HepG2 (cell line): ENCODE measurements at regions not wholly inside any gene's neighbourhood (a gene's known extent, or its start where the extent isn't known, plus 50 kb on each side); places are given as distances from the start of the nearest gene placed in this dataset.

Experiments
- ATAC-seq: fragments of 200-7000 bp; cut with Tn5 transposase; 3 replicates; pipeline ENCODE4 v1.9.1; 2020; ENCODE audit warnings: mild to moderate bottlenecking, moderate library complexity
- BruUV-seq: library from RNA; stranded (reverse); fragments of 400-500 nt; replicated peaks from 2 replicates; lab custom pipeline; 2021; lab: Mats Ljungman, UMichigan
- CTCF ChIA-PET: fragments of 300-600 bp; formaldehyde crosslinking; extraction: SDS; loops from one replicate; lab custom pipeline; 2021; ENCODE audit warnings: low total read pairs, inconsistent platforms, low intra/inter-chr PET ratio; lab: Yijun Ruan, JAX
- POLR2A ChIA-PET: fragments of 350-600 bp; sonication (Branson Sonifier 250); formaldehyde crosslinking; loops from one replicate; lab custom pipeline; 2020; ENCODE audit warnings: antibody characterized with exemption, inconsistent platforms; lab: Yijun Ruan, JAX
- DNase-seq: peaks from one replicate; pipeline ENCODE4 v3.0.0-alpha.2; 2015; ENCODE audit warnings: low spot score
- FAIRE-seq: peaks from 3 replicates; lab custom pipeline; 2011; peaks lifted over from hg19 to GRCh38; lab: Jason Lieb, UNC
- H2AFZ ChIP-seq: one replicate; pipeline ENCODE4 v1.6.1; 2011; ENCODE audit warnings: low read length, inconsistent platforms
- H3K27ac ChIP-seq: fragments of 300-600 bp; 3 replicates; pipeline ENCODE4 v1.8.0; 2011; ENCODE audit warnings: mixed run types, mild to moderate bottlenecking, mixed read lengths, low read length, inconsistent platforms; ENCODE audit not compliant: insufficient read depth; ENCODE audit errors: extremely low read length
- H3K27me3 ChIP-seq, 2 experiments: fragments of 200-600 bp in 1 of 2; 2 replicates in 1 of 2; 3 replicates in 1 of 2; pipeline versions ENCODE4 v1.6.0 to v1.8.0; 2011; ENCODE audit warnings: low read length in 2 of 2, mild to moderate bottlenecking in 2 of 2, moderate library complexity in 2 of 2, inconsistent platforms in 1 of 2; ENCODE audit not compliant: insufficient read depth in 2 of 2, control insufficient read depth in 1 of 2
- H3K36me3 ChIP-seq, 2 experiments: fragments of 200-600 bp in 1 of 2; replicated peaks in 1 of 2; 2 replicates in 1 of 2; 3 replicates in 1 of 2; pipeline versions ENCODE4 v1.5.1 to v1.8.0; 2011; ENCODE audit warnings: low read length in 2 of 2, inconsistent platforms in 1 of 2; ENCODE audit not compliant: insufficient read depth in 2 of 2, control insufficient read depth in 1 of 2
- H3K4me1 ChIP-seq: 2 replicates; pipeline ENCODE4 v1.5.1; 2012; ENCODE audit warnings: low read length, inconsistent platforms; ENCODE audit not compliant: insufficient read depth
- H3K4me2 ChIP-seq: 2 replicates; pipeline ENCODE4 v1.6.0; 2011; ENCODE audit warnings: low read depth, low read length, inconsistent platforms
- H3K4me3 ChIP-seq, 3 experiments: fragments of 200-600 bp in 1 of 3; sonication (generic), shearing (Covaris generic) in 1 of 3; replicated peaks in 1 of 3; 2 replicates each; pipeline ENCODE4 v1.5.1; 2011 to 2016; ENCODE audit warnings: low read length in 3 of 3, inconsistent platforms in 2 of 3, low read depth in 2 of 3, mild to moderate bottlenecking in 2 of 3, control low read depth in 1 of 3, mixed read lengths in 1 of 3; ENCODE audit not compliant: insufficient read depth in 1 of 3
- H3K79me2 ChIP-seq: one replicate; pipeline ENCODE4 v1.6.1; 2011; ENCODE audit warnings: low read length, inconsistent platforms; ENCODE audit not compliant: insufficient read depth
- H3K9ac ChIP-seq: 2 replicates; pipeline ENCODE4 v1.6.0; 2011; ENCODE audit warnings: mild to moderate bottlenecking, low read depth, low read length, inconsistent platforms; ENCODE audit not compliant: insufficient read depth
- H3K9me3 ChIP-seq: 2 replicates; pipeline ENCODE4 v1.5.1; 2012; ENCODE audit warnings: mild to moderate bottlenecking, low read length
- H4K20me1 ChIP-seq: 2 replicates; pipeline ENCODE4 v1.6.0; 2011; ENCODE audit warnings: inconsistent platforms, mild to moderate bottlenecking, low read length, moderate library complexity; ENCODE audit not compliant: insufficient read depth
- AGO2 ChIP-seq: fragments of 200-400 bp; formaldehyde crosslinking; optimal IDR thresholded peaks from 2 replicates; pipeline ENCODE3; 2017; ENCODE audit warnings: mild to moderate bottlenecking, low read depth, low read length, moderate library complexity
- CEBPB ChIP-seq: IDR thresholded peaks from 2 replicates; pipeline ENCODE4 v1.6.1; 2011; ENCODE audit warnings: low read depth, low read length, improper control_type of control experiment, borderline replicate concordance
- CSRNP2 ChIP-seq: sonication (generic); formaldehyde crosslinking; conservative IDR thresholded peaks from 2 replicates; pipeline ENCODE4 v1.8.0; 2022; ENCODE audit warnings: low read depth, missing genetic modification reagents
- EZH2 ChIP-seq: conservative IDR thresholded peaks from 2 replicates; pipeline ENCODE4 v1.6.1; 2012; ENCODE audit warnings: mild to moderate bottlenecking, low read depth, low read length, moderate library complexity
- FUBP1 ChIP-seq: sonication (generic); formaldehyde crosslinking; IDR thresholded peaks from 2 replicates; pipeline ENCODE4 v1.5.1; 2020; ENCODE audit warnings: missing genetic modification reagents, mild to moderate bottlenecking, borderline replicate concordance
- GTF3A ChIP-seq: sonication (generic); formaldehyde crosslinking; conservative IDR thresholded peaks from 2 replicates; pipeline ENCODE4 v1.4.0; 2020; ENCODE audit warnings: mild to moderate bottlenecking, missing genetic modification reagents
- IRX3 ChIP-seq: sonication (generic); formaldehyde crosslinking; IDR thresholded peaks from 2 replicates; pipeline ENCODE4 v1.8.1; 2023; ENCODE audit warnings: mild to moderate bottlenecking, low read depth, missing genetic modification reagents, borderline replicate concordance
- KDM4B ChIP-seq: sonication (generic); formaldehyde crosslinking; IDR thresholded peaks from 2 replicates; pipeline ENCODE4 v1.4.0; 2020; ENCODE audit warnings: missing genetic modification reagents
- MXI1 ChIP-seq: IDR thresholded peaks from 3 replicates; pipeline ENCODE4 v1.6.1; 2012; ENCODE audit warnings: low read depth, low read length, inconsistent platforms, borderline replicate concordance
- RFX1 ChIP-seq: fragments of 450-650 bp; IDR thresholded peaks from 2 replicates; pipeline ENCODE4 v1.6.1; 2017
- RFXAP ChIP-seq: sonication (generic); formaldehyde crosslinking; IDR thresholded peaks from 2 replicates; pipeline ENCODE4 v1.4.0; 2020; ENCODE audit warnings: missing genetic modification reagents, borderline replicate concordance
- RNF2 ChIP-seq: fragments of 450-650 bp; conservative IDR thresholded peaks from 2 replicates; pipeline ENCODE4 v1.6.1; 2016; ENCODE audit warnings: low read depth
- SIX4 ChIP-seq: sonication (generic); formaldehyde crosslinking; IDR thresholded peaks from 2 replicates; pipeline ENCODE4 v1.4.0; 2020; ENCODE audit warnings: missing genetic modification reagents
- TCF12 ChIP-seq, 2 experiments: fragments of 450-650 bp in 1 of 2; sonication (generic) in 1 of 2; formaldehyde crosslinking in 1 of 2; IDR thresholded peaks; 2 replicates each; pipeline versions ENCODE4 v1.6.1 to v1.8.0; 2017 to 2022; ENCODE audit warnings: antibody characterized with exemption in 1 of 2, mild to moderate bottlenecking in 1 of 2, missing genetic modification reagents in 1 of 2, moderate library complexity in 1 of 2
- ZFP1 ChIP-seq: IDR thresholded peaks from 2 replicates; pipeline ENCODE4 v1.6.1; 2016
- ZFP62 ChIP-seq: sonication (generic); formaldehyde crosslinking; IDR thresholded peaks from 2 replicates; pipeline ENCODE4 v1.4.0; 2020; ENCODE audit warnings: missing genetic modification reagents
- ZFY ChIP-seq: sonication (generic); formaldehyde crosslinking; IDR thresholded peaks from 2 replicates; pipeline ENCODE4 v1.4.0; 2020; ENCODE audit warnings: missing genetic modification reagents
- ZNF234 ChIP-seq: sonication (generic); formaldehyde crosslinking; conservative IDR thresholded peaks from 2 replicates; pipeline ENCODE4 v1.5.1; 2020; ENCODE audit warnings: mild to moderate bottlenecking, missing genetic modification reagents
- ZNF274 ChIP-seq: sonication (generic); formaldehyde crosslinking; IDR thresholded peaks from 2 replicates; pipeline ENCODE4 v1.5.1; 2020; ENCODE audit warnings: mild to moderate bottlenecking, missing genetic modification reagents
- ZNF317 ChIP-seq: sonication (generic); formaldehyde crosslinking; IDR thresholded peaks from 2 replicates; pipeline ENCODE4 v1.5.0; 2020; ENCODE audit warnings: mild to moderate bottlenecking, missing genetic modification reagents
- WGBS: methylation state at CpG from one replicate; pipeline ENCODE4 v1.1.6; 2017; ENCODE audit warnings: low lambda C conversion rate; 5-methylcytosine and 5-hydroxymethylcytosine counted together
- in situ Hi-C: cut with HindIII; loops from 2 replicates; pipeline ENCODE4 v1.10.0; 2017; ENCODE audit warnings: low pct_unique_long_range_greater_than_20kb; ENCODE audit not compliant: extremely low pct_ligation_motif_present
- intact Hi-C: fragments of 100-400 bp; cut with micrococcal nuclease; formaldehyde crosslinking; loops from one replicate; pipeline ENCODE4 v1.10.0; 2022; ENCODE audit not compliant: unreplicated experiment

GRCh38 chr18:43757273-43757672, 480.0 kb upstream of the SYT4 start:
- H3K9me3 ChIP-seq = peaks cover 76% of the 10 kb centered on the region
- no peak for DNase-seq
- no peak overlapping the region for H3K4me2 ChIP-seq
- no peaks in the 10 kb centered on the region for H3K79me2 ChIP-seq
- no peak for TF ChIP-seq RFXAP
- TF ChIP-seq ZFY (CRISPR knock-in tag) = no peak
- no peak for TF ChIP-seq GTF3A (CRISPR knock-in tag)
- TF ChIP-seq RFX1 = no peak
- TF ChIP-seq ZFP1 (CRISPR knock-in tag) = no peak
- no peak for TF ChIP-seq EZH2
- TF ChIP-seq TCF12 (IDR thresholded peaks at IDR 0.05) = no peak
- no peak for TF ChIP-seq TCF12 (CRISPR knock-in tag; IDR thresholded peaks at IDR 0.05)
- H3K36me3 ChIP-seq = no peaks in the 10 kb centered on the region
- H4K20me1 ChIP-seq = no peaks in the 10 kb centered on the region
- no peak for FAIRE-seq
- H3K4me3 ChIP-seq = no peak overlapping the region
- ATAC-seq = no peak
- intact Hi-C loops (no loop called here), in situ Hi-C loops (no loop called here)
- H3K4me1 ChIP-seq = no peaks in the 10 kb centered on the region
- no peak overlapping the region for H3K27ac ChIP-seq
- no peak overlapping the region for H2AFZ ChIP-seq
- no peaks in the 10 kb centered on the region for H3K27me3 ChIP-seq
- ChIA-PET CTCF (no interaction called here), POLR2A (no interaction called here)
- H3K9ac ChIP-seq = no peak overlapping the region
- no TSS peak for BruUV-seq
- WGBS = 0% methylated on average over 1 of the region's 1 CpG

- H3K4me2 ChIP-seq = no peak overlapping the region
- DNase-seq (no peak), FAIRE-seq (no peak), ATAC-seq (no peak)
- H3K4me1 ChIP-seq = no peaks in the 10 kb centered on the region
- H4K20me1 ChIP-seq = no peaks in the 10 kb centered on the region
- no peaks in the 10 kb centered on the region for H3K27me3 ChIP-seq
- no peak overlapping the region for H3K27ac ChIP-seq
- no peaks in the 10 kb centered on the region for H3K36me3 ChIP-seq
- peaks cover 72% of the 10 kb centered on the region for H3K9me3 ChIP-seq
- ChIA-PET POLR2A (no interaction called here), CTCF (no interaction called here)
- H3K4me3 ChIP-seq = no peak overlapping the region
- intact Hi-C loops = no loop called here
- TF ChIP-seq CSRNP2 (no peak), KDM4B (no peak), MXI1 (no peak), ZNF317 (CRISPR knock-in tag) (no peak), RNF2 (no peak), ZFP62 (no peak), IRX3 (CRISPR knock-in tag) (no peak), CEBPB (no peak), FUBP1 (CRISPR knock-in tag) (no peak), ZNF234 (CRISPR knock-in tag) (no peak), SIX4 (no peak), ZNF274 (CRISPR knock-in tag) (no peak), AGO2 (no peak)
- H3K9ac ChIP-seq = no peak overlapping the region
- in situ Hi-C loops = no loop called here
- H3K79me2 ChIP-seq = no peaks in the 10 kb centered on the region
- no peak overlapping the region for H2AFZ ChIP-seq
- BruUV-seq = no TSS peak
These were observed 481.4 kb upstream of the SYT4 start for GRCh38 chr18:43758734-43759133.
